ENCODE measurements at regions not wholly inside any gene's neighbourhood (a gene's known extent, or its start where the extent isn't known, plus 50 kb on each side); places are given as distances from the start of the nearest gene placed in this dataset.
"Not testable (repeated sequence)": the region's sequence is repeated elsewhere in the genome, so short reads cannot be mapped to it uniquely, and the experiment has no call there.

DNA sequence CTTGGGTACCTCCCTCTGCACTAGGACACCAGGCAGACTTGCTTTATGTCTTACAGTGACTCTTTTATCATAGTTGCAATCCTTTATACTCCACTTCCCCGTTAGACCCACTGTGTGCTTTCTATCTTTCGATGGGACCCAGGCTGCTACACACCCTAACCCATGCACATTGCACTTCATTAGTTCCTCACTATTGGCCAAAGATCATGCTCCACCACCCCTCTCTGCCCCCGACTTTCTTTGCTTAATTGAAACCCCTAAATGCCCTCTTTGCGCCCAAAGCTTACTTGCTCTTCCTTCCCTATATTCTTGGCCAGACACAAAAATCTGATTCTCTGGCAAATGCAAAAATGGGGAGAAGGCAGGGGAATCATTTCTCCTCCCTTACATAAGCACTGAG lies 3953.3 kb upstream of the OR11H1 start:
- not testable (repeated sequence) for TF ChIP-seq CTCF (conservative IDR thresholded peaks at IDR 0.05 in 1 of 2, IDR thresholded peaks at IDR 0.05 in 1 of 2; ENCODE audit: low read depth in 1 of 2, low read length in 2 of 2); EZH2 (IDR thresholded peaks at IDR 0.05; ENCODE audit: low read length, missing control alignments)

Measured in fibroblast of lung (primary cell).